ENCODE measurements at regions not wholly inside any gene's neighbourhood (a gene's known extent, or its start where the extent isn't known, plus 50 kb on each side); places are given as distances from the start of the nearest gene placed in this dataset.

GRCh38 chr10:107831772-107832171, 667.3 kb upstream of the SORCS1 start:
- Histone ChIP-seq H3K4me1 (no peaks in the 10 kb centered on the region), H3K27ac (replicated peaks in 1 of 4) (no peak overlapping the region), H3K4me3 (no peak overlapping the region), H3K36me3 (no peaks in the 10 kb centered on the region), H3K27me3 (no peaks in the 10 kb centered on the region), H3K9me3 (no peaks in the 10 kb centered on the region)
- DNase-seq (ENCODE audit: extremely low spot score) = no peak
- intact Hi-C loops (cut with DNase I) = no loop called here
- TF ChIP-seq EP300 (IDR thresholded peaks at IDR 0.05) = no peak
- no peak for TF ChIP-seq POLR2AphosphoS5 (IDR thresholded peaks at IDR 0.05)
- no peak for TF ChIP-seq POLR2A (IDR thresholded peaks at IDR 0.05; ENCODE audit: low read depth)
- TF ChIP-seq CTCF (IDR thresholded peaks at IDR 0.05) = no peak
- 85% methylated on average over 2 of the region's 2 CpGs for WGBS

- H3K4me1 ChIP-seq = no peaks in the 10 kb centered on the region
- H3K4me3 ChIP-seq = no peak overlapping the region
- intact Hi-C loops (cut with DNase I) = no loop called here
- DNase-seq (ENCODE audit: extremely low spot score) = no peak
- H3K9me3 ChIP-seq = no peaks in the 10 kb centered on the region
- 46% methylated on average over 3 of the region's 3 CpGs for WGBS
- no peaks in the 10 kb centered on the region for H3K36me3 ChIP-seq
- H3K27ac ChIP-seq (replicated peaks in 1 of 4) = no peak overlapping the region
- no peaks in the 10 kb centered on the region for H3K27me3 ChIP-seq
- TF ChIP-seq POLR2AphosphoS5 (IDR thresholded peaks at IDR 0.05) (no peak), EP300 (IDR thresholded peaks at IDR 0.05) (no peak), POLR2A (IDR thresholded peaks at IDR 0.05; ENCODE audit: low read depth) (no peak), CTCF (IDR thresholded peaks at IDR 0.05) (no peak)
Measured at GRCh38 chr10:107829161-107829560, 664.7 kb upstream of the SORCS1 start.

GRCh38 chr10:107826171-107826570, 661.7 kb upstream of the SORCS1 start:
- WGBS = 85% methylated on average over 4 of the region's 4 CpGs
- DNase-seq (ENCODE audit: extremely low spot score) = no peak
- no peaks in the 10 kb centered on the region for H3K9me3 ChIP-seq
- no peak overlapping the region for H3K4me3 ChIP-seq
- H3K27me3 ChIP-seq = no peaks in the 10 kb centered on the region
- TF ChIP-seq CTCF (IDR thresholded peaks at IDR 0.05) (no peak), POLR2A (IDR thresholded peaks at IDR 0.05; ENCODE audit: low read depth) (no peak), EP300 (IDR thresholded peaks at IDR 0.05) (no peak), POLR2AphosphoS5 (IDR thresholded peaks at IDR 0.05) (no peak)
- H3K4me1 ChIP-seq = no peaks in the 10 kb centered on the region
- H3K36me3 ChIP-seq = no peaks in the 10 kb centered on the region
- intact Hi-C loops (cut with DNase I) = no loop called here
- no peak overlapping the region for H3K27ac ChIP-seq (replicated peaks in 1 of 4)

GRCh38 chr10:107814865-107815487, 650.5 kb upstream of the SORCS1 start:
- intact Hi-C loops (cut with DNase I) = loop anchor here (10.0 kb wide), 1 partner anchor 400 kb away; no protein-coding TSS in a partner anchor
- Histone ChIP-seq H3K4me3 (no peak overlapping the region), H3K4me1 (no peaks in the 10 kb centered on the region), H3K36me3 (no peaks in the 10 kb centered on the region), H3K9me3 (no peaks in the 10 kb centered on the region), H3K27me3 (no peaks in the 10 kb centered on the region), H3K27ac (replicated peaks in 1 of 4) (no peak overlapping the region)
- WGBS = 33% methylated on average over 6 of the region's 6 CpGs
- TF ChIP-seq EP300 (IDR thresholded peaks at IDR 0.05) (no peak), POLR2AphosphoS5 (IDR thresholded peaks at IDR 0.05) (no peak), CTCF (IDR thresholded peaks at IDR 0.05) (peak in 2 of 3 experiments; percentile 31 to 47)
- no peak for DNase-seq (ENCODE audit: extremely low spot score)
